ENCODE measurements at regions not wholly inside any gene's neighbourhood (a gene's known extent, or its start where the extent isn't known, plus 50 kb on each side); places are given as distances from the start of the nearest gene placed in this dataset.

DNA sequence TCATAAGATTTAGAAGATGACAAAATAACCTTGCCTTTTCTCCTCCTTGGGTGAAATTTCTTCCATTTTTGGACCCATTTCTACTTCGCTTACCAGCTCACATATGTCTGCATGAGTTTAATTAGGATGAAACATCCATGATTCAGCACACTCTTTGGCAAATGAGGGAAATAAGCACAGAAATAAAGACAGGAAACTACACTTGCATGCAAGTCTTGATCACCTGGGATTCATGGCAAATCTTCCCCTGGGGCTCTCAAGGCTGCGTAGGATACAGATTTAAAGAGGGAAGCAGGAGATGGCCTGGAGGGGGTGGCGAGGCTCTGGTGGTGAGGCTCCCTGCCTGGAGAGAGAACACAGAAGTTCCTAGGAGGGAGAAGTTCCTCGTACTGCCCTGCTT lies 147.8 kb downstream of the EDN3 start:
- Histone ChIP-seq H2BK5ac (ENCODE audit: low read length) (no peak overlapping the region), H2AK5ac (ENCODE audit: low read length) (no peak overlapping the region), H3K18ac (ENCODE audit: low read length) (no peak overlapping the region), H3K4me2 (ENCODE audit: low read length) (no peak overlapping the region), H3K4me3 (ENCODE audit: low read length) (no peak overlapping the region), H3K27me3 (ENCODE audit: insufficient read depth, low read length, poor library complexity) (no peaks in the 10 kb centered on the region), H3K23ac (ENCODE audit: low read length) (no peak overlapping the region), H3K79me2 (ENCODE audit: control insufficient read depth, insufficient read depth, low read length) (no peaks in the 10 kb centered on the region), H3K9ac (ENCODE audit: low read length) (no peak overlapping the region), H3K4ac (ENCODE audit: low read depth, low read length) (no peak overlapping the region), H3K56ac (ENCODE audit: low read length) (no peak overlapping the region), H3K4me1 (ENCODE audit: control insufficient read depth, low read depth, low read length) (no peaks in the 10 kb centered on the region), H3K79me1 (ENCODE audit: low read length) (no peaks in the 10 kb centered on the region), H4K5ac (ENCODE audit: low read length) (no peak overlapping the region), H2BK120ac (ENCODE audit: low read depth, low read length) (no peak overlapping the region), H4K8ac (ENCODE audit: low read depth, low read length) (no peak overlapping the region), H3K36me3 (ENCODE audit: control insufficient read depth, insufficient read depth, low read length) (no peaks in the 10 kb centered on the region), H2BK15ac (replicated peaks; ENCODE audit: low read depth) (no peak overlapping the region), H3K27ac (ENCODE audit: low read depth, low read length) (no peak overlapping the region)
- DNase-seq: peak; percentile 25
- no CpG with 5 or more reads among the region's 4 CpGs for WGBS (ENCODE audit: extremely low coverage, insufficient coverage, low lambda C conversion rate)

DNA sequence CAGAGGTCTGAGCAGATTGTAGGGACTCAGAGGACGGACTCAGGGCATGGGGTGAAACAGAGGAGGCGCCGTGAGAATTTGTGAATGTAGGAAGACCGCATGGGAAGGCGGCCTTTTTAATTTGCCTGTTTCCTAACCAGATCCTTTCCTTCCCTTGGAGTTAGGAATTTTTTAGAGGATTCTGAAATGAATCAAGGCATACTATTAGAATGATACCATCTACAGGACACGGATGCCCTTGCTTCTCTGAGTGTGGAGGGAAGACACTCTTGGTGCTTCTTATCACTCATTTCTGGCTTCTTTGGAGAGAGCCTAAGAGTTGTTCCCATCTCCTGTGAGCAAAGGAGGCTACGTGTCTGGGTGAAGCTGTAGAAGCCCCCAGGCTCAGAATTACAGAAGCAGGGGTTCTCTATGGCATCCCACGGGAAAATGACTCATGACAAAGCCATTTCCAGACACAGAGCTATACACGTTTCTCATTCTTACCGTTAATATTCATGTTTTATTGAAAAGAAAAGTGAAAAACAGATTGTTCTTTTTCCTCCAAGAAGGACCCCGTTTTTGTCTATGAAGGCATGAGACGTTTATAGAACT lies 148.5 kb downstream of the EDN3 start:
- no peaks in the 10 kb centered on the region for H3K36me3 ChIP-seq (ENCODE audit: control insufficient read depth, insufficient read depth, low read length)

DNA sequence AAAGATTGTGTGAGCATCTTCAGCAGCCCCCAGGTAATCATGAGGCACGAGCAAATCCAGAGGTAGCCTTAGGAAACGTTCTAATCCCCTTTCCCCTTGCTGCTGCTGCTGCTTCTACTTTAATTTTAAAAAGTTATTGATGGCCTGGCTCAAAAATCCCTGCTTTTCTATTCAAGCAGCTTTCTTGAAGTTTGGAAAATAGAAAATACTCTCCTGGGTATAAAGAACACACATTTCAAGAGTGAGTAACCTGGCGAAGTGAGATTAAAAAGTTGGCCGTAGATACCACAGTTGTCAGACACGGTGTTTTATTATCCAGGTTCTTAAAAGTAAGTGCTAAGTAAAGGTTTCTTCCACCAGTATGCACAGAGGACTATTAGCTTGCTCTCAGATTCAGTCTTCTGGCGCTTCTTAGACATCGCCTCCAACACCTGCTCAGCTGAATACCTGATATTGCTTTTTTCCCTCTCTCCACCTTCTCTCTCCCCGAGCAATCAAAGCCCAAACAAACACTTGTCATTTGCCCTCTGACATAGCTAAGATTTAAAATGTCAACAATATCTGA lies 150.7 kb downstream of the EDN3 start:
- WGBS (ENCODE audit: extremely low coverage, insufficient coverage, low lambda C conversion rate): no CpG with 5 or more reads among the region's 8 CpGs
- Histone ChIP-seq H3K4me3 (ENCODE audit: low read length) (no peak overlapping the region), H3K23ac (ENCODE audit: low read length) (no peak overlapping the region), H4K5ac (ENCODE audit: low read length) (no peak overlapping the region), H3K56ac (ENCODE audit: low read length) (no peak overlapping the region), H2BK5ac (ENCODE audit: low read length) (no peak overlapping the region), H4K8ac (ENCODE audit: low read depth, low read length) (no peak overlapping the region), H3K79me1 (ENCODE audit: low read length) (no peaks in the 10 kb centered on the region), H3K36me3 (ENCODE audit: control insufficient read depth, insufficient read depth, low read length) (no peaks in the 10 kb centered on the region), H3K4me1 (ENCODE audit: control insufficient read depth, low read depth, low read length) (no peaks in the 10 kb centered on the region), H2BK15ac (replicated peaks; ENCODE audit: low read depth) (no peak overlapping the region), H3K18ac (ENCODE audit: low read length) (no peak overlapping the region), H3K27ac (ENCODE audit: low read depth, low read length) (no peak overlapping the region), H3K4me2 (ENCODE audit: low read length) (no peak overlapping the region), H3K27me3 (ENCODE audit: insufficient read depth, low read length, poor library complexity) (no peaks in the 10 kb centered on the region), H2BK120ac (ENCODE audit: low read depth, low read length) (no peak overlapping the region), H2AK5ac (ENCODE audit: low read length) (no peak overlapping the region), H3K9ac (ENCODE audit: low read length) (no peak overlapping the region), H3K4ac (ENCODE audit: low read depth, low read length) (no peak overlapping the region), H3K79me2 (ENCODE audit: control insufficient read depth, insufficient read depth, low read length) (no peaks in the 10 kb centered on the region)
- DNase-seq: no peak

More for the DNA sequence above, 148.5 kb downstream of the EDN3 start:
- Histone ChIP-seq H2AK5ac (ENCODE audit: low read length) (no peak overlapping the region), H3K79me2 (ENCODE audit: control insufficient read depth, insufficient read depth, low read length) (no peaks in the 10 kb centered on the region), H2BK120ac (ENCODE audit: low read depth, low read length) (no peak overlapping the region), H3K23ac (ENCODE audit: low read length) (no peak overlapping the region), H2BK15ac (replicated peaks; ENCODE audit: low read depth) (no peak overlapping the region), H2BK5ac (ENCODE audit: low read length) (no peak overlapping the region), H4K5ac (ENCODE audit: low read length) (no peak overlapping the region), H3K79me1 (ENCODE audit: low read length) (no peaks in the 10 kb centered on the region), H3K56ac (ENCODE audit: low read length) (no peak overlapping the region), H3K27ac (ENCODE audit: low read depth, low read length) (no peak overlapping the region), H3K4me2 (ENCODE audit: low read length) (no peak overlapping the region), H3K4ac (ENCODE audit: low read depth, low read length) (no peak overlapping the region), H3K18ac (ENCODE audit: low read length) (no peak overlapping the region), H3K27me3 (ENCODE audit: insufficient read depth, low read length, poor library complexity) (no peaks in the 10 kb centered on the region), H3K4me1 (ENCODE audit: control insufficient read depth, low read depth, low read length) (no peaks in the 10 kb centered on the region), H4K8ac (ENCODE audit: low read depth, low read length) (no peak overlapping the region), H3K9ac (ENCODE audit: low read length) (no peak overlapping the region), H3K4me3 (ENCODE audit: low read length) (no peak overlapping the region)
- no peak for DNase-seq
- WGBS (ENCODE audit: extremely low coverage, insufficient coverage, low lambda C conversion rate): no CpG with 5 or more reads among the region's 12 CpGs

DNA sequence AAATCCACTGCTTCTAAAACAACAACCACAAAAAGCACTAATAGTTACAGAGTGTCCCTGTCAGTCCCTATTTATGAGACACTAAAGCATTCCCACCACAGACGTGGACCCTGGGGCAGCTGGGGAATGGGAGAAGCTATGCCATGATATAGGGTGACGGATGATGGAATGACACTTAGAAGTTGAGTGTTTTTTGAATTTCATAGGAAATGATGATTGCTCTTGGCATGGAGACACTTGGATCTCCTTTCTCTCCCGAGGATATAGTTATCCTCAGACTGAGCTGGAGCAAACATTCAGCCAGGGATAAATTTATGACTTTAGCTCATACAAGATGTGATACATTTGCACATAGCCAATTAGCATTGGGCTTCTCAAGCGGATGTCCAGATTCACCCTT lies 151.2 kb downstream of the EDN3 start:
- Histone ChIP-seq H4K5ac (ENCODE audit: low read length) (no peak overlapping the region), H3K4me1 (ENCODE audit: control insufficient read depth, low read depth, low read length) (no peaks in the 10 kb centered on the region), H3K27me3 (ENCODE audit: insufficient read depth, low read length, poor library complexity) (no peaks in the 10 kb centered on the region), H2BK5ac (ENCODE audit: low read length) (no peak overlapping the region), H3K56ac (ENCODE audit: low read length) (no peak overlapping the region), H3K4ac (ENCODE audit: low read depth, low read length) (no peak overlapping the region), H3K23ac (ENCODE audit: low read length) (no peak overlapping the region), H3K9ac (ENCODE audit: low read length) (no peak overlapping the region), H3K4me3 (ENCODE audit: low read length) (no peak overlapping the region), H2BK15ac (replicated peaks; ENCODE audit: low read depth) (no peak overlapping the region), H4K8ac (ENCODE audit: low read depth, low read length) (no peak overlapping the region), H2AK5ac (ENCODE audit: low read length) (no peak overlapping the region), H3K79me2 (ENCODE audit: control insufficient read depth, insufficient read depth, low read length) (no peaks in the 10 kb centered on the region), H3K36me3 (ENCODE audit: control insufficient read depth, insufficient read depth, low read length) (no peaks in the 10 kb centered on the region), H3K18ac (ENCODE audit: low read length) (no peak overlapping the region), H3K27ac (ENCODE audit: low read depth, low read length) (no peak overlapping the region), H3K79me1 (ENCODE audit: low read length) (no peaks in the 10 kb centered on the region), H2BK120ac (ENCODE audit: low read depth, low read length) (no peak overlapping the region), H3K4me2 (ENCODE audit: low read length) (no peak overlapping the region)
- no CpG with 5 or more reads among the region's 4 CpGs for WGBS (ENCODE audit: extremely low coverage, insufficient coverage, low lambda C conversion rate)
- DNase-seq: no peak

DNA sequence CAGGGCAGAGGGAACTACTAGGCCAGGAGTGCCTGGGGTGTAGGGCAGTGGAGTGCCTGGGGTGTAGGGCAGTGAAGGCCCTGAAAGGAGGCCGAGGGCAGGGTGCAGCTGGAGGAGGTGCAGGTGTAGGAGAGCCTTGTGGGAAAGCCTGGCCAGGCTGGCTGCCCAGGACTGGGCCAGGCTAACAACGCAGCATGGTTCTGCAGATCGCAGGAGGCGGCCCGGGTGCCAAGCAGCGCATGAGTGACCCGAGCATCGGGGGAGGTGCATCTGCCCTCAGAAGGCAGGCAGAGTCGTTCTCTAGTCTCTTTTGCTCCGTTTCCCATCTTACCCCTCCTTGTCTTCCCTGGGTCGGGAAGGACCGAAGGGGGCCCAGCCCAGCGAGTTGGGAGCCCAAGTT lies 151.5 kb upstream of the PHACTR3 start:
- H2BK5ac ChIP-seq (ENCODE audit: low read length): no peak overlapping the region
- H3K79me2 ChIP-seq (ENCODE audit: control insufficient read depth, insufficient read depth, low read length): no peaks in the 10 kb centered on the region
- WGBS (ENCODE audit: extremely low coverage, insufficient coverage, low lambda C conversion rate): no CpG with 5 or more reads among the region's 13 CpGs
- no peak overlapping the region for H3K9ac ChIP-seq (ENCODE audit: low read length)
- no peak overlapping the region for H4K8ac ChIP-seq (ENCODE audit: low read depth, low read length)
- H3K4me1 ChIP-seq (ENCODE audit: control insufficient read depth, low read depth, low read length): no peaks in the 10 kb centered on the region
- H4K5ac ChIP-seq (ENCODE audit: low read length): no peak overlapping the region
- no peak overlapping the region for H3K4ac ChIP-seq (ENCODE audit: low read depth, low read length)
- H3K4me2 ChIP-seq (ENCODE audit: low read length): no peak overlapping the region
- H2BK15ac ChIP-seq (replicated peaks; ENCODE audit: low read depth): no peak overlapping the region
- no peak overlapping the region for H3K27ac ChIP-seq (ENCODE audit: low read depth, low read length)
- H3K23ac ChIP-seq (ENCODE audit: low read length): no peak overlapping the region
- H3K27me3 ChIP-seq (ENCODE audit: insufficient read depth, low read length, poor library complexity): no peaks in the 10 kb centered on the region
- H3K4me3 ChIP-seq (ENCODE audit: low read length): no peak overlapping the region
- H3K18ac ChIP-seq (ENCODE audit: low read length): no peak overlapping the region
- DNase-seq: no peak
- no peak overlapping the region for H2BK120ac ChIP-seq (ENCODE audit: low read depth, low read length)
- no peak overlapping the region for H3K56ac ChIP-seq (ENCODE audit: low read length)
- H2AK5ac ChIP-seq (ENCODE audit: low read length): no peak overlapping the region
- no peaks in the 10 kb centered on the region for H3K79me1 ChIP-seq (ENCODE audit: low read length)
- H3K36me3 ChIP-seq (ENCODE audit: control insufficient read depth, insufficient read depth, low read length): no peaks in the 10 kb centered on the region

All from mesendoderm (in vitro differentiated cells).